SK-N-SH treated with all-trans-retinoic acid at 6 μM for 48 hours (cell line): ENCODE measurements at regions not wholly inside any gene's neighbourhood (a gene's known extent, or its start where the extent isn't known, plus 50 kb on each side); places are given as distances from the start of the nearest gene placed in this dataset.

Experiments
- ATAC-seq: fragments of 200-7000 bp; cut with Tn5 transposase; 3 replicates; pipeline ENCODE4 v1.9.1; 2020; ENCODE audit warnings: mild to moderate bottlenecking, moderate library complexity
- ARNTL ChIP-seq: fragments of 450-650 bp; formaldehyde crosslinking; IDR thresholded peaks from 2 replicates; pipeline ENCODE4 v1.5.0; 2020; ENCODE audit warnings: low read depth, mild to moderate bottlenecking, moderate library complexity, borderline replicate concordance
- BACH2 ChIP-seq: fragments of 250-450 bp; sonication (Bioruptor Pico); IDR thresholded peaks from 2 replicates; pipeline ENCODE4 v1.9.0; 2021; ENCODE audit warnings: mild to moderate bottlenecking, borderline replicate concordance
- CSDC2 ChIP-seq: fragments of 250-450 bp; sonication (Bioruptor Pico); IDR thresholded peaks from 2 replicates; pipeline ENCODE4 v1.5.0; 2020; ENCODE audit warnings: mild to moderate bottlenecking, moderate library complexity
- ESRRG ChIP-seq: fragments of 250-450 bp; sonication (Bioruptor Pico); IDR thresholded peaks from 2 replicates; pipeline ENCODE4 v1.6.1; 2021; ENCODE audit warnings: mild to moderate bottlenecking
- GLIS3 ChIP-seq: fragments of 250-450 bp; sonication (Bioruptor Pico); IDR thresholded peaks from 2 replicates; pipeline ENCODE4 v1.5.0; 2020; ENCODE audit warnings: mild to moderate bottlenecking, moderate library complexity
- PPARA ChIP-seq: fragments of 250-450 bp; sonication (Bioruptor Pico); IDR thresholded peaks from 2 replicates; pipeline ENCODE4 v1.5.0; 2020; ENCODE audit warnings: mild to moderate bottlenecking, borderline replicate concordance
- RARB ChIP-seq: fragments of 250-450 bp; sonication (Bioruptor Pico); IDR thresholded peaks from 2 replicates; pipeline ENCODE4 v1.8.0; 2021; ENCODE audit warnings: mild to moderate bottlenecking, moderate library complexity
- SNAI2 ChIP-seq: fragments of 250-450 bp; sonication (Bioruptor Pico); IDR thresholded peaks from 2 replicates; pipeline ENCODE4 v1.5.0; 2020; ENCODE audit warnings: mild to moderate bottlenecking, moderate library complexity
- TCF4 ChIP-seq: fragments of 250-450 bp; sonication (Bioruptor Pico); IDR thresholded peaks from 2 replicates; pipeline ENCODE4 v1.8.0; 2021; ENCODE audit warnings: mild to moderate bottlenecking, moderate library complexity, borderline replicate concordance
- TOX ChIP-seq: fragments of 250-450 bp; sonication (Bioruptor Pico); IDR thresholded peaks from 2 replicates; pipeline ENCODE4 v1.8.0; 2021; ENCODE audit warnings: mild to moderate bottlenecking, moderate library complexity, borderline replicate concordance
- ZC3H10 ChIP-seq: fragments of 250-450 bp; sonication (Bioruptor Pico); IDR thresholded peaks from 2 replicates; pipeline ENCODE4 v1.5.1; 2021; ENCODE audit warnings: mild to moderate bottlenecking, moderate library complexity
- ZFP3 ChIP-seq: fragments of 250-450 bp; sonication (Bioruptor Pico); IDR thresholded peaks from 2 replicates; pipeline ENCODE4 v1.5.0; 2020; ENCODE audit warnings: mild to moderate bottlenecking, moderate library complexity
- ZNF565 ChIP-seq: fragments of 450-650 bp; formaldehyde crosslinking; conservative IDR thresholded peaks from 2 replicates; pipeline ENCODE4 v1.5.0; 2020; ENCODE audit warnings: low read depth, mild to moderate bottlenecking, moderate library complexity
- ZNF70 ChIP-seq: fragments of 450-650 bp; formaldehyde crosslinking; IDR thresholded peaks from 2 replicates; pipeline ENCODE4 v1.5.0; 2020; ENCODE audit warnings: mild to moderate bottlenecking, moderate library complexity
- ZNF8 ChIP-seq: fragments of 450-650 bp; formaldehyde crosslinking; IDR thresholded peaks from 2 replicates; pipeline ENCODE4 v1.5.0; 2020; ENCODE audit warnings: mild to moderate bottlenecking, moderate library complexity
- TF ChIP-seq, protein P1 (sequence below): fragments of 250-450 bp; sonication (Bioruptor Pico); IDR thresholded peaks from 2 replicates; pipeline ENCODE4 v1.5.1; 2021; ENCODE audit warnings: mild to moderate bottlenecking, moderate library complexity
- TF ChIP-seq, protein P2 (sequence below): fragments of 250-450 bp; sonication (Bioruptor Pico); IDR thresholded peaks from 2 replicates; pipeline ENCODE4 v1.5.0; 2020; ENCODE audit warnings: mild to moderate bottlenecking, moderate library complexity
- TF ChIP-seq, protein P3 (sequence below): fragments of 250-450 bp; sonication (Bioruptor Pico); IDR thresholded peaks from 2 replicates; pipeline ENCODE4 v1.8.0; 2020; ENCODE audit warnings: mild to moderate bottlenecking, moderate library complexity, borderline replicate concordance
- TF ChIP-seq, protein P4 (sequence below): fragments of 250-450 bp; sonication (Bioruptor Pico); IDR thresholded peaks from 2 replicates; pipeline ENCODE4 v1.8.0; 2021; ENCODE audit warnings: low read depth, mild to moderate bottlenecking, moderate library complexity, borderline replicate concordance
- TF ChIP-seq, protein P5 (sequence below): fragments of 250-450 bp; sonication (Bioruptor Pico); IDR thresholded peaks from 2 replicates; pipeline ENCODE4 v1.5.1; 2020; ENCODE audit warnings: low read depth, mild to moderate bottlenecking, moderate library complexity

DNA sequence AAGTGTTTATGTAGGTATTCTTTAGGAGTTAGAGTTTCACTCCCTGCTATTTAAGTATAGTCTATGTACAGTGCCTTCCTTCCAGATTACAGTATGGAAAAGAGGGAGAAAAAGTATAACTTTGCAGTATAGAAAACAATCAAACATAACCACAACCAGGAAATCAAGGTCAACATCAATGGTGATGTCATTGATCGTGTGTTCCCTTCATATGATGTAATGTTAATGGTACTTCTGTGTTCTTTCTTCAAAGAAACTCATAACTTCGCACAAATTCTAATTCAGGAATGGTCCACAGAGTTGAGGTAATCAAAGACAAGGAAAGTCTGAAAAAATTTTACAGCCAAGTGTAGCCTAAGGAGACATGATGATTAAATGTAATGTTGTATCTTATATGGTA is 961.1 kb upstream of the EDIL3 start:
- no peak for ATAC-seq
- TF ChIP-seq SNAI2 = no peak
- no peak for TF ChIP-seq ESRRG (CRISPR knock-in tag)
- TF ChIP-seq TCF4 (CRISPR knock-in tag) = no peak
- no peak for TF ChIP-seq ZNF8
- no peak for TF ChIP-seq TOX
- no peak for TF ChIP-seq GLIS3 (CRISPR knock-in tag)
- TF ChIP-seq BACH2 (CRISPR knock-in tag) = no peak
- TF ChIP-seq ZNF70 (CRISPR knock-in tag) = no peak
- no peak for TF ChIP-seq ARNTL
- TF ChIP-seq ZFP3 (CRISPR knock-in tag) = no peak
- TF ChIP-seq, protein P1, sequence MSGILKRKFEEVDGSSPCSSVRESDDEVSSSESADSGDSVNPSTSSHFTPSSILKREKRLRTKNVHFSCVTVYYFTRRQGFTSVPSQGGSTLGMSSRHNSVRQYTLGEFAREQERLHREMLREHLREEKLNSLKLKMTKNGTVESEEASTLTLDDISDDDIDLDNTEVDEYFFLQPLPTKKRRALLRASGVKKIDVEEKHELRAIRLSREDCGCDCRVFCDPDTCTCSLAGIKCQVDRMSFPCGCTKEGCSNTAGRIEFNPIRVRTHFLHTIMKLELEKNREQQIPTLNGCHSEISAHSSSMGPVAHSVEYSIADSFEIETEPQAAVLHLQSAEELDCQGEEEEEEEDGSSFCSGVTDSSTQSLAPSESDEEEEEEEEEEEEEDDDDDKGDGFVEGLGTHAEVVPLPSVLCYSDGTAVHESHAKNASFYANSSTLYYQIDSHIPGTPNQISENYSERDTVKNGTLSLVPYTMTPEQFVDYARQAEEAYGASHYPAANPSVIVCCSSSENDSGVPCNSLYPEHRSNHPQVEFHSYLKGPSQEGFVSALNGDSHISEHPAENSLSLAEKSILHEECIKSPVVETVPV (CRISPR knock-in tag) = no peak
- TF ChIP-seq ZC3H10 (CRISPR knock-in tag) = no peak
- TF ChIP-seq, protein P2, sequence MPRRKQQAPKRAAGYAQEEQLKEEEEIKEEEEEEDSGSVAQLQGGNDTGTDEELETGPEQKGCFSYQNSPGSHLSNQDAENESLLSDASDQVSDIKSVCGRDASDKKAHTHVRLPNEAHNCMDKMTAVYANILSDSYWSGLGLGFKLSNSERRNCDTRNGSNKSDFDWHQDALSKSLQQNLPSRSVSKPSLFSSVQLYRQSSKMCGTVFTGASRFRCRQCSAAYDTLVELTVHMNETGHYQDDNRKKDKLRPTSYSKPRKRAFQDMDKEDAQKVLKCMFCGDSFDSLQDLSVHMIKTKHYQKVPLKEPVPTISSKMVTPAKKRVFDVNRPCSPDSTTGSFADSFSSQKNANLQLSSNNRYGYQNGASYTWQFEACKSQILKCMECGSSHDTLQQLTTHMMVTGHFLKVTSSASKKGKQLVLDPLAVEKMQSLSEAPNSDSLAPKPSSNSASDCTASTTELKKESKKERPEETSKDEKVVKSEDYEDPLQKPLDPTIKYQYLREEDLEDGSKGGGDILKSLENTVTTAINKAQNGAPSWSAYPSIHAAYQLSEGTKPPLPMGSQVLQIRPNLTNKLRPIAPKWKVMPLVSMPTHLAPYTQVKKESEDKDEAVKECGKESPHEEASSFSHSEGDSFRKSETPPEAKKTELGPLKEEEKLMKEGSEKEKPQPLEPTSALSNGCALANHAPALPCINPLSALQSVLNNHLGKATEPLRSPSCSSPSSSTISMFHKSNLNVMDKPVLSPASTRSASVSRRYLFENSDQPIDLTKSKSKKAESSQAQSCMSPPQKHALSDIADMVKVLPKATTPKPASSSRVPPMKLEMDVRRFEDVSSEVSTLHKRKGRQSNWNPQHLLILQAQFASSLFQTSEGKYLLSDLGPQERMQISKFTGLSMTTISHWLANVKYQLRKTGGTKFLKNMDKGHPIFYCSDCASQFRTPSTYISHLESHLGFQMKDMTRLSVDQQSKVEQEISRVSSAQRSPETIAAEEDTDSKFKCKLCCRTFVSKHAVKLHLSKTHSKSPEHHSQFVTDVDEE (CRISPR knock-in tag) = no peak

DNA sequence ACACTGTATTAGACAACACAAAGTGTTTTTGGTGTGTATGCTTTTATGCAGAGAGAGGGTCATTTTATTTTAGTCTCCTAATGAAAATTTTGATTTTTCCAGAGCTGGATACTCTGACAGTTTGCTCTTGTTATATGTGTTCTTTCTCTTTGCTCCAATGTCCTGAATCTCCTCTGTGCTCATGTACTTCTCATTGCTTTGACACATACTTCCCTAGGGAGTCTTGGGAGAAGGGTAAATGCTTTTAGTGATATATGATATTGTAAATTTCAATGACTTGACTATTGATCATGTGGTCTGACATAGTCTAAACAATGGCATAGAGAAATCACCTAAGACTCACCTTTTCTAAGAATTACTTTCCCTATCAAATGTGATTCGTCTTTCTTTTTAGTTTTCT is 972.6 kb upstream of the EDIL3 start:
- ATAC-seq = no peak
- no peak for TF ChIP-seq ZNF8
- no peak for TF ChIP-seq GLIS3 (CRISPR knock-in tag)
- TF ChIP-seq, protein P3, sequence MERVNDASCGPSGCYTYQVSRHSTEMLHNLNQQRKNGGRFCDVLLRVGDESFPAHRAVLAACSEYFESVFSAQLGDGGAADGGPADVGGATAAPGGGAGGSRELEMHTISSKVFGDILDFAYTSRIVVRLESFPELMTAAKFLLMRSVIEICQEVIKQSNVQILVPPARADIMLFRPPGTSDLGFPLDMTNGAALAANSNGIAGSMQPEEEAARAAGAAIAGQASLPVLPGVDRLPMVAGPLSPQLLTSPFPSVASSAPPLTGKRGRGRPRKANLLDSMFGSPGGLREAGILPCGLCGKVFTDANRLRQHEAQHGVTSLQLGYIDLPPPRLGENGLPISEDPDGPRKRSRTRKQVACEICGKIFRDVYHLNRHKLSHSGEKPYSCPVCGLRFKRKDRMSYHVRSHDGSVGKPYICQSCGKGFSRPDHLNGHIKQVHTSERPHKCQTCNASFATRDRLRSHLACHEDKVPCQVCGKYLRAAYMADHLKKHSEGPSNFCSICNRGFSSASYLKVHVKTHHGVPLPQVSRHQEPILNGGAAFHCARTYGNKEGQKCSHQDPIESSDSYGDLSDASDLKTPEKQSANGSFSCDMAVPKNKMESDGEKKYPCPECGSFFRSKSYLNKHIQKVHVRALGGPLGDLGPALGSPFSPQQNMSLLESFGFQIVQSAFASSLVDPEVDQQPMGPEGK (CRISPR knock-in tag) = no peak
- TF ChIP-seq TCF4 (CRISPR knock-in tag) = no peak
- TF ChIP-seq, protein P4, sequence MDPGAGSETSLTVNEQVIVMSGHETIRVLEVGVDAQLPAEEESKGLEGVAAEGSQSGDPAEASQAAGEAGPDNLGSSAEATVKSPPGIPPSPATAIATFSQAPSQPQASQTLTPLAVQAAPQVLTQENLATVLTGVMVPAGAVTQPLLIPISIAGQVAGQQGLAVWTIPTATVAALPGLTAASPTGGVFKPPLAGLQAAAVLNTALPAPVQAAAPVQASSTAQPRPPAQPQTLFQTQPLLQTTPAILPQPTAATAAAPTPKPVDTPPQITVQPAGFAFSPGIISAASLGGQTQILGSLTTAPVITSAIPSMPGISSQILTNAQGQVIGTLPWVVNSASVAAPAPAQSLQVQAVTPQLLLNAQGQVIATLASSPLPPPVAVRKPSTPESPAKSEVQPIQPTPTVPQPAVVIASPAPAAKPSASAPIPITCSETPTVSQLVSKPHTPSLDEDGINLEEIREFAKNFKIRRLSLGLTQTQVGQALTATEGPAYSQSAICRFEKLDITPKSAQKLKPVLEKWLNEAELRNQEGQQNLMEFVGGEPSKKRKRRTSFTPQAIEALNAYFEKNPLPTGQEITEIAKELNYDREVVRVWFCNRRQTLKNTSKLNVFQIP = no peak
- no peak for TF ChIP-seq RARB (CRISPR knock-in tag)
- no peak for TF ChIP-seq SNAI2
- no peak for TF ChIP-seq ZFP3 (CRISPR knock-in tag)
- TF ChIP-seq, protein P1 (CRISPR knock-in tag) = no peak
- no peak for TF ChIP-seq CSDC2 (CRISPR knock-in tag)
- no peak for TF ChIP-seq ZNF70 (CRISPR knock-in tag)
- TF ChIP-seq, protein P5, sequence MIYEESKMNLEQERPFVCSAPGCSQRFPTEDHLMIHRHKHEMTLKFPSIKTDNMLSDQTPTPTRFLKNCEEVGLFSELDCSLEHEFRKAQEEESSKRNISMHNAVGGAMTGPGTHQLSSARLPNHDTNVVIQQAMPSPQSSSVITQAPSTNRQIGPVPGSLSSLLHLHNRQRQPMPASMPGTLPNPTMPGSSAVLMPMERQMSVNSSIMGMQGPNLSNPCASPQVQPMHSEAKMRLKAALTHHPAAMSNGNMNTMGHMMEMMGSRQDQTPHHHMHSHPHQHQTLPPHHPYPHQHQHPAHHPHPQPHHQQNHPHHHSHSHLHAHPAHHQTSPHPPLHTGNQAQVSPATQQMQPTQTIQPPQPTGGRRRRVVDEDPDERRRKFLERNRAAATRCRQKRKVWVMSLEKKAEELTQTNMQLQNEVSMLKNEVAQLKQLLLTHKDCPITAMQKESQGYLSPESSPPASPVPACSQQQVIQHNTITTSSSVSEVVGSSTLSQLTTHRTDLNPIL (CRISPR knock-in tag) = no peak
- TF ChIP-seq PPARA (CRISPR knock-in tag) = no peak
- TF ChIP-seq ZC3H10 (CRISPR knock-in tag) = no peak
- TF ChIP-seq ZNF565 (CRISPR knock-in tag) = no peak
- TF ChIP-seq ARNTL = no peak
- TF ChIP-seq, protein P2 (CRISPR knock-in tag) = no peak
- TF ChIP-seq TOX = no peak
